HL-60/S4 treated with phorbol 12-myristate 13-acetate at 8.2 ng/mL for 4 days and 3 days (cell line): ENCODE measurements at regions not wholly inside any gene's neighbourhood (a gene's known extent, or its start where the extent isn't known, plus 50 kb on each side); places are given as distances from the start of the nearest gene placed in this dataset.

Experiments used
- in situ Hi-C: fragments of 300-500 bp; cut with MboI; formaldehyde crosslinking; loops from 2 replicates; pipeline ENCODE4 v1.15.0; 2022; ENCODE audit warnings: low sequenced_read_pairs

DNA sequence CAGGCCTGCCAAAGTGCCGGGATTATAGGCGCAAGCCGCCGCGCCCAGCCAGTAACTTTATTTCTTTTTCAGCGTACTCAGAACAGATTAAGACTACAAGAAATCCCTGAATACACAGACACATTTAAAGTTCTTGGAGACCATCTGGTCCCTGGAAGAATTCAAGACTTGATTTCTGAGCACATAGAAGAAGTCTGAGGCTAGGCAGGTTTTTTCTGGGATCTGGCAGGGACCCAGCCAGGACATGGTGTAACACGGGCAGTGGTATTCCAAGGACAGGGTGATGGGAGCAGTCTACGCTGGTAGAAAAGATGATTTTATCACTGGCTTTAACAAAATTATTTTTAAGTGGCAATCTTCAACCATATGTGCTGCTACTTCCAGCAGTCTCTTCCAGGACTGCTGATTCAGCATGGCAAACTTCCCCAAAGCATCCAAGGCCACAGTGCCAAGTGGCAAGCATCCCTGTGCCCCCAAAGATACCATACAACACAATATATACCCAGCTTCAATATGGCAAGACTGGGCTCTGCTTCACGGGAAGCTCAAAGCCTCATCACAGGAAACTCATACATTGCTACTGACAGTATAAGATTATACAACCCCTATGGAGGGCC is 105.2 kb upstream of the OR5AK2 start:
- in situ Hi-C loops = no loop called here

DNA sequence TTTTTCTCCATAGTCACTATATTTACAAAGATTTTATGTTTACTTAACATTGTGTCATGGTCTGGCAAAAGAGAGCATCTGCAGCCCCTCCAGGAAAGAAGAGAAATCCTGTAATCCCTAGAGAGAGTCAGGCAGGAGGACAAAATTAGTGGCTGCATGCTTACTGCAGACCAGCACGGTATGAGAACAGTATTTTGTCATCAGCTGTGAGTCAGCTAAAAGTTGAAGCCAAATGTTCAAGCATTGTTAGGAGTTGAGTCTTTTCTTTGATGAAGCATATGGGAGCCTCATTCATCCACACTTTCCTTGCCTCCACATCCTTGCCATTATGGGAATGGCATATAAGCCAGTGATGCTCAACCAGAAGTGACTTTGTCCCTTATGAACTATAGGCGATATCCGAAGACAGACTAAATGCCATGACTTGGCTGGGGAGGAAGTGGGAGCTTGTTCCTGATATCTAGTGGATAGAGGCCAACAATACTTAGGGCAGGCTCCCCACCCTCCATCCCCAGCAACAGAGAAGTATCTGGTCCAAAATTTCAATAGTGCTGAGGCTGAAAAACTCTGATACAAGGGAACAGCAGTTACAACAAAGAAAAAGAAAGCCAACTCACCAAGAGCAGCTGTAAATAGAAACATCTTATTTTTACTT is 112.0 kb upstream of the OR5AK2 start:
- in situ Hi-C loops = no loop called here

- in situ Hi-C loops = no loop called here
These were observed 106.7 kb upstream of the OR9G4 start for GRCh38 chr11:56855217-56855616.

DNA sequence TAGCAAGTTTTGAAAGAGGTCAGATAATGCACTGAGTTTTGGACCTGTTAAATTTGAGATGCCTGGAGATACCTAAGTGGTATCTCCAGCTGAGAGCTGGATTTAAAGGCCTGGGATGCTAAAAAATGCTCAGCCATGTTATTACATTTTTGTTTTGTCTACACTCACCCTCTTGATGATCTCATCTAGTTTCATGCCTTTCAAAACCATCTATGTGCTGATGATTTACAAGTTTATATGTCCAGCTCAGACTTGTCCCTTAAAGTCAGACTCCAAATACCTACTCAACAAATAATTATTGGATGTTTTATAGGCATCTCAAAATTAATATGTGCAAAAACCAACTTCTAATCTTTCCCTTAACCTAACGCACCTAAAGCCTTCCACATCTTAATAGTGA is 103.6 kb upstream of the OR9G4 start:
- in situ Hi-C loops = no loop called here

DNA sequence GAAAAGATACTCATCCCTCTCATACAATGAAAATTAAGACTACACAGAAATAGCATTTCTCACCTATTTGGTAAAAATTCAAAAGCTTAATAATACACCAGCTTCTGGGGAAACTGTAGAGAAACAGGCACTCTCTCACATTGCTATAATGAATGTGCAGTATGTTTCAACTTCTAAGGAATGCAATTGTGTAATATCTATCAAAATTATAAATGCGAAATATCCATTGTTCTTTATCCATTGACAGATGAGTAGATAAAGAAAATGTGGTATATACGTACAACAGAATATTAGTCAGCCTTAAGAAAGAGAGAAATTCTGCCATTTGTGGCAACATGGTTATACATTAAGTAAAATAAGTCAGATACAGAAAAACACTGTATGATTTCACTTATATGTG is 101.4 kb upstream of the OR9G4 start:
- in situ Hi-C loops = loop anchor here (25.0 kb wide), 1 partner anchor 412 kb away; no protein-coding TSS in a partner anchor

- in situ Hi-C loops = loop anchor here (25.0 kb wide), 1 partner anchor 413 kb away; no protein-coding TSS in a partner anchor
These were observed 100.8 kb upstream of the OR9G4 start for GRCh38 chr11:56849250-56849649.

DNA sequence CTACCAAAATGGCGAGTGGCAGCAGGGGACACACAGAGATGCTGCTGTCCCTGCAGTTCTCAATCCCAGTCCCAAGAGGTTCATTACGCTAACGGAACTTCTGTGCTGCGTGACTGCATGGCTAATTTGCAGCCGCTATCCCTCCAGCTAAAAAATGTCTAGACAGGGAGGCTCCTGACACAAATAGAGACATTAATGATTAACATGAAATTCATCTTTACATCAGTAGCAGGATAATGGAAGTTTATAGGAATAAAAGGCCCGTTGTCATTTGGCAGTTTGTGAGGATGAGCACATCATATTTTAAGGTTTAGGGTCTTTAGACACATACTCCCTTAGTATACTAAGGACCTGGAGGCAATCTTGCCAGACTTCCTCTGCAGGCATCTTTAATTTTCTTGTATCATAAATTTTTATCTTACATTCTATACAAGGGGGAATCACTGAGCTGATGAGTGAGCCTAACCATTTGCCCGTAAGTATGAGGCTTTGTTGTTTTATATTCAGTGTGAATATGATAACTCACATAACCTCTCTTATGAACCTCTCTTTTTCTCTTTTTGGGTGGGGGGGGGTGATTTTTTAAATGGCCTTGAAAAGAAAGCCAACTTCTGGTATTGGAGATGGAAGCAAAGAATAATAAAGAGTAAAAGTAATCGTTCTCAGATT is 99.8 kb upstream of the OR9G4 start:
- in situ Hi-C loops = loop anchor here (25.0 kb wide), 1 partner anchor 414 kb away; no protein-coding TSS in a partner anchor

GRCh38 chr11:56846631-56847576 is 98.4 kb upstream of the OR9G4 start:
- in situ Hi-C loops = loop anchor here (25.0 kb wide), 1 partner anchor 415 kb away; no protein-coding TSS in a partner anchor

- in situ Hi-C loops = loop anchor here (25.0 kb wide), 1 partner anchor 417 kb away; no protein-coding TSS in a partner anchor
These were observed 96.7 kb upstream of the OR9G4 start for GRCh38 chr11:56845121-56845732.

GRCh38 chr11:56843816-56844215 is 95.3 kb upstream of the OR9G4 start:
- in situ Hi-C loops = loop anchor here (25.0 kb wide), 1 partner anchor 418 kb away; no protein-coding TSS in a partner anchor

DNA sequence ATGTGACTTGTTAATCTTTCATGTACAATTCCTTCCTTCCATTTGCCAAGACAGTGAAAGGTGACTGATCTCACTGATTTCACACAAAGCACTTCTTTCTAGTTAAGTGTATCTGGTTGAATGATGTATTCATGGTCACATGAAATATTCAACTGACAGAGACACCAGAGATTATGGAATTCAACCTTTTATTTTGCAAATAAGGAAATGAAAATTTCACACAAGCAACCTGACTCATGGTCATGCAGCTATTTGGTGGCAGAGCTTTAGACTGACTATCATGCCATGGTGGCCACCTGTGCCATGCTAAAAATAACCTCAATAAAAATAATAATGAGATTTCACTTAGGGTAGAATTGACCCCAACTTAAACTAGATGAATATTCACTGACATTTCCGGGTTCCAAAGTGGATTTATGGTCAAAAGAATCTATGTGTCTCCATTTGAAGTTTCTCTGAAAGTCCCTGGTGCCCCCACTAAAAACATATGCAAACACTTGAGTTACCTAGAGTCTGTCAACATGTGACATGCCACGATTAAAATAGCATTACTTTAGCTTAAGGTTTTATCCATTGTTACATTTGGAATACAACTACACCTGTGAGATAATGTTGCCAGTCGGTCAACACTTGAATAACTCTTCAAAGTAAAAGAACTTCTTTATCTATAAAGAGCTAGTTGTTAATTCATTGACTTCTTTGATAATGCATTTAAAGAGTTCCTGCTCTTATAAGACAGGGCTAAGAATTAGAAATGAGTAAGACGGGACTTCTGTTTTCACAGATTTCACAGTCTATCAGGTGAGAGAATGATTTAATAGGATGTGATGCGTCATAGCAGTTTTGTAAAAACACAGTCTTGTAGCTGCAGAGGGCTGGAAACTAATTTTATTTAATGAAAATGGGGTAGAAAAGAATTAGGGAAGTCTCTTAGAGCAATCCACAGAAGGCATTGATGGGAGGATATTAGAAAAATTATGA is 94.6 kb upstream of the OR9G4 start:
- in situ Hi-C loops = loop anchor here (25.0 kb wide), 1 partner anchor 419 kb away; no protein-coding TSS in a partner anchor

GRCh38 chr11:56841210-56841810 is 92.8 kb upstream of the OR9G4 start:
- in situ Hi-C loops = loop anchor here (25.0 kb wide), 1 partner anchor 421 kb away; no protein-coding TSS in a partner anchor

DNA sequence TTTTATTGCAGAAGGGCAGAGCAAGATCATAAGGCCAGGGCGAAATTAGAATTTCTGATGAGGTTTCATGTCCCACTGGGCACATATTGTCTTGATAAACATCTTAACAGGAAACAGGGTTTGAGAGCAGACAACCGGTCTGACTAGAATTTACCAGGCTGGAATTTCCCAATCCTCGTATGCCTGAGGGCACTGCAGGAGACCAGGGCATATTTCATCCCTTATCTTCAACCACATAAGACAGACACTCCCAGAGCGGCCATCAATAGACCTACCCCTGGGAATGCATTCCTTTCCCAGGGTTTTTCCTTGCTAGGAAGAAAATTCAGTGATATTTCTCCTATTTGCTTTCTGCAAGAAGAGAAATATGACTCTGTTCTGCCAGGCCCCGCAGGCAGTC is 78.9 kb upstream of the OR9G4 start:
- in situ Hi-C loops = loop anchor here (25.0 kb wide), 1 partner anchor 435 kb away; no protein-coding TSS in a partner anchor

DNA sequence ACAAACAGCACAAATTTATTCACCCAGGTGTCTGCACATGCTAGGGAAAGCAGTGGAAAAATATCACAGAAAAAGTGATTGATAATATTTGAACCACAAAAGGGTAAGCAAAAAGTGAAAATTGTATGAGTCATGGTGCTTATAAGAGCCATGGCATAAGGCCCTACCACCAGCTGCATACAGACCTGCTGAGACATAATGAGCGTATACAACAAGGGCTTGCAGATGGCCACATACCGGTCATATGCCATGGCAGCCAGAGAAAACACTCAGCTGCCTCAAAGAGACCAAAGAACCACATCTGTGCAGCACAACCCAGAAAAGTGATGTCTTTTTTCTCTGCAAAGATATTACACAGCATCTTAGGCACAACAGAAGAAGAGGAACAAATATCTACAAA is 71.4 kb upstream of the OR9G4 start:
- in situ Hi-C loops = no loop called here

DNA sequence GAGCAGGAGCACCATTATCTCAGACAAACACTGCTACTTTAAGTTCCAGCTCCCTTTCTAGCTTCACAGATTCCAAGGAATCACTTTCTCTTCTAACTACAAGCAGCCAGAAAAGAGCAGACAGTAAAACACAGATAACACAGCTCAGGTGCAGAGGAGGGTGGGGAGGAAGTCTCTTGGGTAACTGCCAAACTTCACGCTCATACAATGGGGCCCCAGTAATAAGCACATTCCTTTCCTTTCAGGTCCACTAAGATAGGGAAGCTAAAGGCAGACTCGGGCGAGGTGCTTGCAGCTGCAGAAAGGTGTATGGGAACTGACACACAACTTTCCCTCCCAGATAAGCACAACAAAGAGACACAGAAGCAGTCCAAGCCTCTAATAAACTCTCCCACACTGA is 69.2 kb upstream of the OR9G4 start:
- in situ Hi-C loops = no loop called here

DNA sequence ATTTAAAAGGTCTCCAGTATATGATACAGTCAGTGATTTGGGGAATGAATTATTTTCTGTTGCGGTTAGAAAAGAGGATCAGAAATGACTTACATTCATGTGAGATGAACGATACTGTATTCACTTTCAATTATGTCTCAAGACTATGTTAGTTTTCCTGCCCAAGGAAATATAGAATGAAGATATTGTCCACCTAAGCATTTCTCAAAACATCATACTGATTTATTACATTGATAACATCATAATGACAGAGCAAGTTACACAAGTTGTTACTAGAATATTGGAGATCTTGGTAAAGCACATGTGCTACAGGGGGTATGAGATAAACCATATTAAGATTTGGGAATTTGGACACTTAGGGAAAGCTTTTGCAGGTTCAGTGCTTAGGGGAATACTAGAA is 67.8 kb upstream of the OR9G4 start:
- in situ Hi-C loops = no loop called here

DNA sequence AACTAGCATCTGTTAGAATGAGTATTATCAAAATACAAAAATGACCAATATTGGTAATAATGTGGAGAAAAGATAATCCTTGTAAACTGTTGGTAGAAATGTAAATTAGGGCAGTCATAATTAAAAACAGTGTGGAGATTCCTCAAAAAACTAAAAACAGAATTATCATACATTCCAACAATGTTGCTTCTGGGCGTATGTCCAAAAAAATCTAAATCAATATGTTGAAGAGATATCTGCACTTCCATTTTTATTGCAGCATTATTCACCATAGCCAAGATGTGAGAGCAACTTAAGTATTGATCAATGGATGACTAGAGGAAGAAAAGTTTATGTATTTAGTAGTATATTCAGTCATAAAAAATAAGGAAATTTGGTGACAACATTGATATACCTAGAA is 59.8 kb upstream of the OR9G4 start:
- in situ Hi-C loops = no loop called here

GRCh38 chr11:56799691-56800210 is 51.3 kb upstream of the OR9G4 start:
- in situ Hi-C loops = no loop called here
